A673 (cell line): ENCODE measurements at regions not wholly inside any gene's neighbourhood (a gene's known extent, or its start where the extent isn't known, plus 50 kb on each side); places are given as distances from the start of the nearest gene placed in this dataset.

Experiments
- EZH2 ChIP-seq: fragments of 200-600 bp; sonication (generic); IDR thresholded peaks from 2 replicates; pipeline ENCODE4 v1.6.1; 2017; ENCODE audit warnings: borderline replicate concordance, low read depth, mild to moderate bottlenecking, mixed read lengths, antibody characterized with exemption, low read length; ENCODE audit not compliant: poor library complexity, severe bottlenecking
- TF ChIP-seq, protein P1 (sequence below): fragments of 300-800, 200-600 bp; sonication (generic); conservative IDR thresholded peaks from 2 replicates; pipeline ENCODE4 v1.5.1; 2017; ENCODE audit warnings: low read depth, mild to moderate bottlenecking, antibody characterized with exemption, low read length, moderate library complexity, mixed read lengths

DNA sequence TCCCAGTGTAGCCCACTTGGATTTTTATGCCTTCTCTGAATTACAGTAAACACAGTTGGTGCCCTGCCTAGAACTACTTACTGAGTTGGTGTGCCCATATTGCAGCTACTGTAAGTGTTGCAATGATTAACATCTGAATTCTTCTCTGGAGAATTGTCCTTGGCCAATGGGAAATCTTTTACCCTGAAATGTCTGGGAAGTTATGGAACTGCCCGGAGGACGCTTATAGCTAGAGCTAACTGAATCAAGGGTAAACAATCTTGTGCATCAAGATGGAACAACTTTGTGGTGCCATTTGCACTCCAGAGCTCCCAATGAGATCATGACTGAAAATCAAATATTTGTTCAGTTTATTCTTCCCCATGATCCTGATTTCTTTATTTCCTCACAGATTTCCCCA, 246.7 kb upstream of the CBLB start:
- TF ChIP-seq, protein P1, sequence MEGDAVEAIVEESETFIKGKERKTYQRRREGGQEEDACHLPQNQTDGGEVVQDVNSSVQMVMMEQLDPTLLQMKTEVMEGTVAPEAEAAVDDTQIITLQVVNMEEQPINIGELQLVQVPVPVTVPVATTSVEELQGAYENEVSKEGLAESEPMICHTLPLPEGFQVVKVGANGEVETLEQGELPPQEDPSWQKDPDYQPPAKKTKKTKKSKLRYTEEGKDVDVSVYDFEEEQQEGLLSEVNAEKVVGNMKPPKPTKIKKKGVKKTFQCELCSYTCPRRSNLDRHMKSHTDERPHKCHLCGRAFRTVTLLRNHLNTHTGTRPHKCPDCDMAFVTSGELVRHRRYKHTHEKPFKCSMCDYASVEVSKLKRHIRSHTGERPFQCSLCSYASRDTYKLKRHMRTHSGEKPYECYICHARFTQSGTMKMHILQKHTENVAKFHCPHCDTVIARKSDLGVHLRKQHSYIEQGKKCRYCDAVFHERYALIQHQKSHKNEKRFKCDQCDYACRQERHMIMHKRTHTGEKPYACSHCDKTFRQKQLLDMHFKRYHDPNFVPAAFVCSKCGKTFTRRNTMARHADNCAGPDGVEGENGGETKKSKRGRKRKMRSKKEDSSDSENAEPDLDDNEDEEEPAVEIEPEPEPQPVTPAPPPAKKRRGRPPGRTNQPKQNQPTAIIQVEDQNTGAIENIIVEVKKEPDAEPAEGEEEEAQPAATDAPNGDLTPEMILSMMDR, result no peak
- TF ChIP-seq EZH2, result no peak
